Breast epithelium (tissue), 4 donors: ENCODE measurements at regions not wholly inside any gene's neighbourhood (a gene's known extent, or its start where the extent isn't known, plus 50 kb on each side); places are given as distances from the start of the nearest gene placed in this dataset.

Experiments used
- DNase-seq, 2 donors: peaks; one replicate each; pipeline ENCODE4 v3.0.0-alpha.2; 2019; ENCODE audit warnings: low spot score in 2 of 2
- H3K27ac ChIP-seq, 2 donors: fragments of 200-600 bp; sonication (generic) in 1 of 2; one replicate each; pipeline ENCODE4 v1.5.1; 2016 to 2019; ENCODE audit warnings: mild to moderate bottlenecking in 1 of 2
- H3K27me3 ChIP-seq, 2 donors: fragments of 200-600 bp; sonication (generic) in 1 of 2; one replicate each; pipeline versions ENCODE4 v1.5.1 to v1.6.0; 2017 to 2019; ENCODE audit warnings: control low read depth in 1 of 2, mild to moderate bottlenecking in 1 of 2
- H3K36me3 ChIP-seq: fragments of 200-600 bp; one replicate; pipeline ENCODE4 v1.5.1; 2019
- H3K4me1 ChIP-seq, 2 donors: fragments of 200-600 bp; sonication (generic); one replicate each; pipeline ENCODE4 v1.5.1; 2016 to 2019; ENCODE audit warnings: control low read depth in 1 of 2
- H3K4me3 ChIP-seq, 3 donors: fragments of 200-600 bp; sonication (generic); 1 replicate in 2 of 3; 2 replicates in 1 of 3; pipeline ENCODE4 v1.5.1; 2016 to 2019; ENCODE audit warnings: mild to moderate bottlenecking in 3 of 3, moderate library complexity in 2 of 3
- H3K9me3 ChIP-seq, 2 donors: fragments of 200-600 bp; sonication (generic) in 1 of 2; one replicate each; pipeline ENCODE4 v1.5.1; 2016 to 2019; ENCODE audit warnings: control low read depth in 1 of 2
- POLR2A ChIP-seq: fragments of 450-650 bp; IDR thresholded peaks from one replicate; pipeline ENCODE4 v1.6.1; 2016; ENCODE audit warnings: antibody characterized with exemption, mild to moderate bottlenecking, moderate library complexity
- POLR2AphosphoS5 ChIP-seq, 3 donors: sonication (generic); formaldehyde crosslinking; IDR thresholded peaks; one replicate each; pipeline ENCODE4 v1.6.1; 2017; ENCODE audit warnings: antibody characterized with exemption in 3 of 3
- intact Hi-C: fragments of 100-400 bp; cut with DNase I; formaldehyde crosslinking; loops from one replicate; pipeline ENCODE4 v1.15.1; 2023; ENCODE audit warnings: low total_unique reads
- TF ChIP-seq, protein P1 (sequence below), 3 donors: fragments of 450-650 bp; IDR thresholded peaks; one replicate each; pipeline ENCODE4 v1.5.1; 2016 to 2017; ENCODE audit warnings: antibody characterized with exemption in 3 of 3, mild to moderate bottlenecking in 3 of 3, moderate library complexity in 3 of 3

DNA sequence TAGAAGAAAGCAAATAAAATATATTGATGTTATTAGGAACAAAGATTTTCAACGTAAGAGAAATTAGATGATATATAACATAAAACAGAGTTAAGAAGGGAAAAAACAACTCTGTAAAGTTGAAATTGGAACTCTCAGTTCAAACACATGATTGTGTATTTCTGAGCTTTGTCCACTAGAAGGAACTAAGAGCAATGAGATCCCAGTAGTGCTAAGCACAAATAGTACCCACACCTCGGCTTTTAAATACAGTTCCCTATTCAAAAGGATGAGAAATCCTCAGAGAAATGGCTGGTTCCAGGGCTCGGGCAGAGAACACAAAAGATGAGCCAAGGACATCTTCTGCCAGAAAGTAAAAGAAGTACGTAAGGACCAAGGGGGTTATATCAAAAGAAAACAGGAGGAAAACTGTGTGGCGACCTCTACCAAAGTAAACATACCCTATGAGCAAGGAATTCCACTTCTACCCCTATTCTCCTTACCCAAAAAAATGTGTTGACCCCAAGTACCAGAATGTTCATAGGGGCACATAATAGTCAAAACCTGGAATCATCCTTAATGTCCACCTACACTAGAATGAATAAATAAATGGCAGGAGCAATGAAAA, 96.6 kb downstream of the SPTSSA start:
- Histone ChIP-seq H3K9me3 (no peaks in the 10 kb centered on the region), H3K36me3 (no peaks in the 10 kb centered on the region), H3K27me3 (no peaks in the 10 kb centered on the region), H3K4me3 (no peak overlapping the region), H3K27ac (no peak overlapping the region), H3K4me1 (peaks cover 0 to 12% of the 10 kb centered on the region in 2 donors)
- TF ChIP-seq POLR2AphosphoS5 (IDR thresholded peaks at IDR 0.05): no peak
- TF ChIP-seq, protein P1, sequence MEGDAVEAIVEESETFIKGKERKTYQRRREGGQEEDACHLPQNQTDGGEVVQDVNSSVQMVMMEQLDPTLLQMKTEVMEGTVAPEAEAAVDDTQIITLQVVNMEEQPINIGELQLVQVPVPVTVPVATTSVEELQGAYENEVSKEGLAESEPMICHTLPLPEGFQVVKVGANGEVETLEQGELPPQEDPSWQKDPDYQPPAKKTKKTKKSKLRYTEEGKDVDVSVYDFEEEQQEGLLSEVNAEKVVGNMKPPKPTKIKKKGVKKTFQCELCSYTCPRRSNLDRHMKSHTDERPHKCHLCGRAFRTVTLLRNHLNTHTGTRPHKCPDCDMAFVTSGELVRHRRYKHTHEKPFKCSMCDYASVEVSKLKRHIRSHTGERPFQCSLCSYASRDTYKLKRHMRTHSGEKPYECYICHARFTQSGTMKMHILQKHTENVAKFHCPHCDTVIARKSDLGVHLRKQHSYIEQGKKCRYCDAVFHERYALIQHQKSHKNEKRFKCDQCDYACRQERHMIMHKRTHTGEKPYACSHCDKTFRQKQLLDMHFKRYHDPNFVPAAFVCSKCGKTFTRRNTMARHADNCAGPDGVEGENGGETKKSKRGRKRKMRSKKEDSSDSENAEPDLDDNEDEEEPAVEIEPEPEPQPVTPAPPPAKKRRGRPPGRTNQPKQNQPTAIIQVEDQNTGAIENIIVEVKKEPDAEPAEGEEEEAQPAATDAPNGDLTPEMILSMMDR (IDR thresholded peaks at IDR 0.05): peak in 1 of 3 donors; percentile 33
- no peak for DNase-seq
- intact Hi-C loops: no loop called here

DNA sequence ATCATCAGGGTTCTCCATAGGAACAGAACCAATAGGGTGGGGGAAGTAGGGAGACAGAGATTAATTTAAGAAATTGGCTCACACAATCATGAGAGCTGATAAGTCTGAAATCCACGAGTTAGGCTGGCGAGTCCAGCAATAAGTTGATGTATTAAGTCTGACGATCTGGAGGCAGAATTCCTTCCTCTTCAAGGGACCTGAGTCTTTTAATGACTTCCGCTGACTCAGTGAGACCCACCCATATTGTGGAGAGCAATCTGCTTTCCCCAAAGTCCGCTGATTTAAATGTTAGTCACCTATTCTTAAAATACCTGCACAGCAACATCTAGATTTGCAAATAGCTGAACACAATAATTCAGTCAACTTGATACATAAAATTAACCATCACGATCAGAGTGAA, 97.8 kb downstream of the SPTSSA start:
- H3K27me3 ChIP-seq: no peaks in the 10 kb centered on the region
- intact Hi-C loops: no loop called here
- TF ChIP-seq, protein P1 (IDR thresholded peaks at IDR 0.05): no peak
- TF ChIP-seq POLR2AphosphoS5 (IDR thresholded peaks at IDR 0.05) (no peak), POLR2A (no peak)
- DNase-seq: no peak
- H3K4me1 ChIP-seq: peaks cover 0 to 12% of the 10 kb centered on the region in 2 donors
- H3K36me3 ChIP-seq: no peaks in the 10 kb centered on the region
- H3K9me3 ChIP-seq: no peaks in the 10 kb centered on the region
- no peak overlapping the region for H3K4me3 ChIP-seq
- peak overlapping the region in 1 of 2 donors; percentile 77 for H3K27ac ChIP-seq

DNA sequence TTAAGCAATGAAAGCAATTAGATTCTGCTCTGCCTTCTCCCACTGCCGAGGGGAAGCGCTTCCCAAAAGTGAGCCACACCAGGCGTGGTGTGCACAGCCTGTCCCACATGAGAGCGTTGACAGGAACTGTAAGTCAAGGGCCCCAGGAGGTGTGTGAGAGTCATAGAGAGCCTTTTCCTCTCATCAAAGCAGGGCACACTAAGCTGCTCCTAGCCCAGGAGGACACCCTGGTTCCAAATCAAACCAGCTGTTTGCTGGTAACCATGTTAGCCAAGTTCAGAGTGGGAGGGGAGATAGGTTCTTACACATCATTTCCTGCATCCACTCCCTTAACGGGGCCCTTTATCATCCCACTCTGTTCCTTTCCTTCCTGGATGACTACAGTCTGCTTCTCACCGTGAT, 98.3 kb downstream of the SPTSSA start:
- Histone ChIP-seq H3K27ac (peak overlapping the region; percentile 19 to 77), H3K4me1 (peaks cover 0 to 12% of the 10 kb centered on the region in 2 donors), H3K36me3 (no peaks in the 10 kb centered on the region), H3K9me3 (no peaks in the 10 kb centered on the region), H3K27me3 (no peaks in the 10 kb centered on the region), H3K4me3 (no peak overlapping the region)
- TF ChIP-seq, protein P1 (IDR thresholded peaks at IDR 0.05): no peak
- TF ChIP-seq POLR2AphosphoS5 (IDR thresholded peaks at IDR 0.05) (no peak), POLR2A (no peak)
- no peak for DNase-seq
- intact Hi-C loops: no loop called here

DNA sequence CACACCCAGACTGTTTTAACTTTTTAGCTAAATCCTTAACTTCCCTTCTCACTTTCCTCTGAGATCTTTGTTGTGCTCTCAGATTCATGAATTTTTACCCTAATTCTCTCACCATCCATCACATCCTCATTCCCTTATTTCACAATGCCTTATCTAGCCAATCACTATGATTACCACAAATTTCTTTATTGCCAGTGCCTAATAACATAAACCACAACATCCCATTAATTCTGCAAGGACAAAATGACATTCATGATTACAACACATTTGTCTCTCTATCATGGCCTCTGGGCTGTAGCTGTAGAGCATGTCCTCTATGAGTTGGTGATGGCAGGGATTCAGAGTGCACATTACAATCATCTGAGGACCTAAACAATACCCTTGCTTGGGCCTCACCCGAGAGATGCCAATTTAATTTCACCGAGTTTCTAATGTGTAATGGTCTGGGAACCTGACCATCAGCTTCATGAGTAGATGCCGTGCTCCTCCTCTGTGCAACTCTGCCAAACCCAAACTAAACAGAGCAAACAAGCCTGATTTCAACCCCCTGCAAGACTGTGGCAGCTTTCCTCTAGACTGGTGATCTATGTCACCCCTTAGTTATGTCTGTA, 99.3 kb downstream of the SPTSSA start:
- no peak for TF ChIP-seq POLR2A
- TF ChIP-seq, protein P1 (IDR thresholded peaks at IDR 0.05): no peak
- TF ChIP-seq POLR2AphosphoS5 (IDR thresholded peaks at IDR 0.05): no peak
- Histone ChIP-seq H3K36me3 (no peaks in the 10 kb centered on the region), H3K9me3 (no peaks in the 10 kb centered on the region), H3K27me3 (no peaks in the 10 kb centered on the region), H3K4me1 (peaks cover 0 to 12% of the 10 kb centered on the region in 2 donors), H3K4me3 (no peak overlapping the region), H3K27ac (peak overlapping the region; percentile 77 to 79)
- intact Hi-C loops: no loop called here
- no peak for DNase-seq

DNA sequence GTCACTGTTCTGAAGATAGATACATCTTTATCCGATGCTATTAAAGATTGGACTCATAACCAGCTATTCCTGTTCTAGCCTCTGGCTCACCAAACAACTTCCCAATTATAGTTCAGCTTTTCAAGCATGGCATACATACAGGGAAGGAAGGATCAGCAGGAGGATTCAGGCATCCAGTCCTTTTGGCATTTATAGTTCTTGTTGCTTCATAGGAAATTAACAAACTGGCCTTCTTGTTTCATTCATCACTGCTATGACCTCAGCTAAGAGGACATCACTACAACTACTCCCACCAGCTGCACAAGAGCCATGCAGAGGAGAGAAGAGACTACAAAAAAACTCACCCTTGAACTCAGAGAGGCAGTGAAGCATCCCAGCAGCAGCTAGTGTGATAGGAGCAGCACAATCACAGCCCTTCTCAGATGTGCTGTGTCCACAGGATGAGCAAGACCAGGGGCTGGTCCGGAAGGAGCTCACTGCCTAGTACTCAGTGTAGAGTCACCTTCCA, 100.5 kb downstream of the SPTSSA start:
- intact Hi-C loops: no loop called here
- peak in 1 of 2 donors; percentile 32 for DNase-seq
- Histone ChIP-seq H3K36me3 (no peaks in the 10 kb centered on the region), H3K27ac (peak overlapping the region; percentile 74 to 79), H3K4me3 (no peak overlapping the region), H3K9me3 (no peaks in the 10 kb centered on the region), H3K4me1 (peaks cover 0 to 12% of the 10 kb centered on the region in 2 donors), H3K27me3 (no peaks in the 10 kb centered on the region)
- peak in 2 of 3 donors; percentile 50 to 53 for TF ChIP-seq POLR2AphosphoS5 (IDR thresholded peaks at IDR 0.05)
- no peak for TF ChIP-seq POLR2A
